KMS-11 (cell line): ENCODE measurements at regions not wholly inside any gene's neighbourhood (a gene's known extent, or its start where the extent isn't known, plus 50 kb on each side); places are given as distances from the start of the nearest gene placed in this dataset.

Experiments used
- H2AFZ ChIP-seq: fragments of 200-600 bp; sonication (generic); 2 replicates; pipeline ENCODE4 v1.6.1; 2016; ENCODE audit warnings: antibody characterized with exemption, mixed run types, low read depth
- H3K27ac ChIP-seq: fragments of 200-600 bp; sonication (generic); 2 replicates; pipeline ENCODE4 v1.6.1; 2016; ENCODE audit warnings: mild to moderate bottlenecking, mixed run types
- H3K27me3 ChIP-seq: fragments of 200-600 bp; sonication (generic); 2 replicates; pipeline ENCODE4 v1.6.1; 2017; ENCODE audit warnings: mild to moderate bottlenecking, low read depth, mixed run types, moderate library complexity; ENCODE audit not compliant: insufficient read depth
- H3K36me3 ChIP-seq: fragments of 200-600 bp; sonication (generic); 2 replicates; pipeline ENCODE4 v1.6.1; 2017; ENCODE audit warnings: mild to moderate bottlenecking, mixed run types; ENCODE audit not compliant: insufficient read depth
- H3K4me1 ChIP-seq: fragments of 200-600 bp; sonication (generic); 2 replicates; pipeline ENCODE4 v1.6.1; 2016; ENCODE audit warnings: mild to moderate bottlenecking, low read depth, mixed run types; ENCODE audit not compliant: poor library complexity, severe bottlenecking
- H3K4me2 ChIP-seq: fragments of 200-600 bp; sonication (generic); 2 replicates; pipeline ENCODE4 v1.7.0; 2016; ENCODE audit warnings: mild to moderate bottlenecking, mixed run types
- H3K4me3 ChIP-seq: fragments of 200-600 bp; sonication (generic); IDR thresholded peaks from 2 replicates; pipeline ENCODE4 v1.6.1; 2017; ENCODE audit warnings: low read depth, low read length, mixed read lengths; ENCODE audit not compliant: insufficient read depth
- H3K79me2 ChIP-seq: fragments of 200-600 bp; sonication (generic); 2 replicates; pipeline ENCODE4 v1.6.1; 2016; ENCODE audit warnings: low read depth, mixed run types; ENCODE audit not compliant: insufficient read depth
- H3K9ac ChIP-seq: fragments of 200-600 bp; sonication (generic); 2 replicates; pipeline ENCODE4 v1.6.1; 2016; ENCODE audit warnings: mild to moderate bottlenecking, mixed run types
- H4K20me1 ChIP-seq: fragments of 200-600 bp; sonication (generic); 2 replicates; pipeline ENCODE4 v1.6.1; 2016; ENCODE audit warnings: mild to moderate bottlenecking, mixed run types; ENCODE audit not compliant: insufficient read depth
- TF ChIP-seq, protein P1 (sequence below): fragments of 200-600 bp; sonication (generic); conservative IDR thresholded peaks from 2 replicates; pipeline ENCODE4 v1.6.1; 2017; ENCODE audit warnings: low read depth, mild to moderate bottlenecking, antibody characterized with exemption, low read length, moderate library complexity, mixed read lengths

DNA sequence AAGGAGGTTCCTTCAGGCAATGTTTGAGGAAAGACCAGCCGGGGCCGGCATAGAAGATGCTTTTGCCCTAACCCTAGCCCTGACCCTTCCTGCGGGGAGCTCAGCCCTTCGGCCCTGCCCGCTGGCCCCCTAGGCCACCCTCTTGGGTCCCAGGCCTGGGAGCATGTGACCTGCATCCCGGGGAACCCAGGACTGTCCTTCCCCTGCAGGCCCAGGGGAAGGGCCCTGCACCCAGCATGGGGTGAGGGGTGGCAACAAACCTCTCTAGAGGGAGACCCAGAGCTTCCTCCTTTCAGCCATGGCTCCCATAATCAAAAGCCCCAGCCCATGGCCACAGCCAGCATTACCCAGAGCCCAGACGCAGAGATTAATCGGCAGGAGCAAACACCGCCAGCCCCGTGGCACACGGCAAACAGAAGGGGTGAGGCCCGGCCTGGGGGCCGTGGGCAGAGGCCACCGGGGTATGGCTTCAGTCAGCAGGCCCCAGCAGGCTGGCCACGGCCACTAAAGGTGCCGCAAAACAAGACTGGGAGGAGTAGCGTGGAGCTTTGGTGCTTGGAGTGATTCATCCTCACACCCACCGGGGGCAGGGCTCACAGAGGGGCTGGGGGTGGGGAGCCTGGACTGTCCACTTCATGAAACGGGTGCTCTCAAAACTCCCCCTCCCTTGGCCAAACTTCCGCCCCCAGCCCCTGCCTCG is 61.6 kb upstream of the HPCAL1 start:
- Histone ChIP-seq H3K4me2 (no peak overlapping the region), H4K20me1 (no peaks in the 10 kb centered on the region), H3K4me3 (no peak overlapping the region), H2AFZ (no peak overlapping the region), H3K4me1 (no peaks in the 10 kb centered on the region), H3K36me3 (no peaks in the 10 kb centered on the region), H3K27ac (no peak overlapping the region), H3K79me2 (no peaks in the 10 kb centered on the region), H3K9ac (no peak overlapping the region), H3K27me3 (peaks cover 27% of the 10 kb centered on the region)
- TF ChIP-seq, protein P1, sequence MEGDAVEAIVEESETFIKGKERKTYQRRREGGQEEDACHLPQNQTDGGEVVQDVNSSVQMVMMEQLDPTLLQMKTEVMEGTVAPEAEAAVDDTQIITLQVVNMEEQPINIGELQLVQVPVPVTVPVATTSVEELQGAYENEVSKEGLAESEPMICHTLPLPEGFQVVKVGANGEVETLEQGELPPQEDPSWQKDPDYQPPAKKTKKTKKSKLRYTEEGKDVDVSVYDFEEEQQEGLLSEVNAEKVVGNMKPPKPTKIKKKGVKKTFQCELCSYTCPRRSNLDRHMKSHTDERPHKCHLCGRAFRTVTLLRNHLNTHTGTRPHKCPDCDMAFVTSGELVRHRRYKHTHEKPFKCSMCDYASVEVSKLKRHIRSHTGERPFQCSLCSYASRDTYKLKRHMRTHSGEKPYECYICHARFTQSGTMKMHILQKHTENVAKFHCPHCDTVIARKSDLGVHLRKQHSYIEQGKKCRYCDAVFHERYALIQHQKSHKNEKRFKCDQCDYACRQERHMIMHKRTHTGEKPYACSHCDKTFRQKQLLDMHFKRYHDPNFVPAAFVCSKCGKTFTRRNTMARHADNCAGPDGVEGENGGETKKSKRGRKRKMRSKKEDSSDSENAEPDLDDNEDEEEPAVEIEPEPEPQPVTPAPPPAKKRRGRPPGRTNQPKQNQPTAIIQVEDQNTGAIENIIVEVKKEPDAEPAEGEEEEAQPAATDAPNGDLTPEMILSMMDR, result no peak

DNA sequence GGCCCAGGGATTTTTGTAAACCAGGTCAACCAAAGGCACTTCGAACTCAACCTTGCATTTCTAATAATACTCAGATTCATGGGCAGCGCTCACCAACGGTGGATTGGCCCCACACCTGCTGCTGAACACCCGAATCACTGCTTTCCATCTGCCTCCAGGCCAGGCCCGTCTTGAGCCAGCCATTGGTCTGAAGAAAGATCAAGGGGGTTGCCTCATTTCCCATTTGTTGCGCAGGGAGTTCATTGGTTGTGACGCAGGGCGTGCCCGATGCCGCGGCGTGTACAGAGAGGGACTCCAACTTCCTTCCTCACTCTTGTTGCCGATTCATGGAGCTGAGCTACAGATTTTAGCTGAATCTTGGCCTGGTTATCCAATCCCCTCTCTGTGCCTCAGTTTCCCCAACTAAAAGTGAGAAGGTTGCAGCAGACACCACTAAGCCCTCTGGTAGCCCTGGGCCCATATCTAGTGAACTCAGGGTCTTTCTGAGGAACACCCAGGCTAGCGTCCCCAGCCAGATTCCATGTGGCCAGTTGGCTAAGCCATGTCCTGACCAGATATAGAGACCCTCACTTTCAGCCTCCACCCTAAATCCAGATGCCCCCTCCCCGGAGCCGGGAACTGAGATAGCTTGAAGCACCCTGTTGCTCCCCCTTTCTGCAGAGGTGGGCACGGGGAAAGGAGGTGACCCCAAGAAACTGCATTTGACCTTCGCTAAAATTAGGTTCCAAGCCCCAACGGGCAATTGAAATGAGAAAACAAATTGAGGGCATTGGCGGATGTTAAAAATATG is 60.9 kb upstream of the HPCAL1 start:
- no peaks in the 10 kb centered on the region for H3K36me3 ChIP-seq
- TF ChIP-seq, protein P1, result no peak
- H3K4me2 ChIP-seq, result no peak overlapping the region
- H3K27ac ChIP-seq, result no peak overlapping the region
- no peaks in the 10 kb centered on the region for H3K79me2 ChIP-seq
- no peak overlapping the region for H3K9ac ChIP-seq
- H3K4me1 ChIP-seq, result no peaks in the 10 kb centered on the region
- no peak overlapping the region for H2AFZ ChIP-seq
- H3K27me3 ChIP-seq, result peaks cover 19% of the 10 kb centered on the region; the same call in 1 of the 2 replicates
- no peak overlapping the region for H3K4me3 ChIP-seq
- no peaks in the 10 kb centered on the region for H4K20me1 ChIP-seq

DNA sequence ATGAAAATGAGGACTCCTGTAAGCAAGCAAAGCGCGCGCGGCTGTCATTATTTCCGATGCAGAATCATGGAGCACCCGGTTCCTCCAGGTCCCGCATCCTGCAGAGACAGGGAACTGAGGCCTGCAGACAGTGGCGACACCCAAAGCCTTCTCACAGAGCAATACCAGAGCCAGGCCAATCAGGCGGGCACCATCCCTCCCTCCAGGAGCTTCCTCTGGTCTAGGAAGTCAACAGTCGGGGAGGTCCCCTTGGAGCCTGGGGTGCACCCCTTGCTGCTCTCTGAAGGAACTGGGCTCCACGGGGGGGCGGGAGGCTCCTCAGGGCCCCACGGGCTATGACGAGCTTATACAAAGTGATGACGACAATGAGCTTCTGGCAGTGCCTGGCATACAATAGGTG is 60.3 kb upstream of the HPCAL1 start:
- Histone ChIP-seq H3K27ac (no peak overlapping the region), H2AFZ (no peak overlapping the region), H3K4me3 (no peak overlapping the region), H3K79me2 (no peaks in the 10 kb centered on the region), H4K20me1 (no peaks in the 10 kb centered on the region), H3K9ac (no peak overlapping the region), H3K4me1 (no peaks in the 10 kb centered on the region), H3K36me3 (no peaks in the 10 kb centered on the region), H3K27me3 (peaks cover 13% of the 10 kb centered on the region; the same call in 1 of the 2 replicates), H3K4me2 (no peak overlapping the region)
- TF ChIP-seq, protein P1, result no peak

DNA sequence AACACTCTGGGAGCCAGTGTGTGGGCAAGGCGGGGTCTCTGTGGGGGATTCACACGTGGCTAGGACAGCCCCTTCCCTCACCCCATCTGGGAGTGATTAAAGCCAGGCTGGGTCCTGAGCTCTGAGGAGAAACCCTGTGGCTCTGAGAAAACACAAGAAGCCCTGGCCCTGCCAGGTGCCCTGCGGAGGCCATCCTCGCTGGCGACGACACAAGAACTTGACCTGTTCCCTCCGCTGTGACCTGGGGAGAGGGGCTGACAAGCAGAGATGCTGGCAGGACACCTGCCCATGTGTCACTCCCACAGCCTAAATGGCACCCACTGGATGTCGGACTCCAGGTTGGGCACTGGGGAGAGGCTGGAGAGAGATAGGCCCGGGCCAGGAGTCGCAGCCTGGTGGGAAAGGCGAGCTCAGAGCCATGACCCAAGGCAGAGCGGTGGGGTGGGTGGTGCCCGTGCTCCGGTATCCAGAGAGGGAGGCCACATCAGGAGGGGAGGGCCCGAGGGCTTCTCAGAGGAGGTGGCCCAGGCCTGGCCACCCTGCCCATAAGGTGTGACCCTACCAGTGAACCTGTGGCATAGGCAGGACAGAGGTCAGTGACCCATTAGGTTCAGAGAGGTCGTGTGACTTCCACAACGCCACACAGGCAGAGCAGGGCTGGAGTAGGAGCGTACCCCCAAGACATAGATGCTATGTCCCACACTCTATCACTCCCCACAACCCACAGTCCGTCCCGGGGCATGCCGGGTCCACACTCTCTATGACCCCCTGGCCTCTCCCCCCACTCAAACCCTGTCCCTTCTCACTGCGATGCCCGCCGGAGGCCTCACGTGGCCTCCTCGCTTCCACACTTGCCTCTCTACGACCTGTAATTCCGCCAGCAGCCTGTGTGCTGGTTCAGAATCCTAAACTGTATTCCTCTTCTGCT is 59.4 kb upstream of the HPCAL1 start:
- Histone ChIP-seq H3K36me3 (no peaks in the 10 kb centered on the region), H3K27me3 (peaks cover 7% of the 10 kb centered on the region; the same call in 1 of the 2 replicates), H3K79me2 (no peaks in the 10 kb centered on the region), H3K4me1 (no peaks in the 10 kb centered on the region), H3K4me3 (no peak overlapping the region), H3K4me2 (no peak overlapping the region), H3K9ac (no peak overlapping the region), H3K27ac (no peak overlapping the region), H2AFZ (no peak overlapping the region), H4K20me1 (no peaks in the 10 kb centered on the region)
- TF ChIP-seq, protein P1, result no peak
